ENCODE measurements at regions not wholly inside any gene's neighbourhood (a gene's known extent, or its start where the extent isn't known, plus 50 kb on each side); places are given as distances from the start of the nearest gene placed in this dataset.

GRCh38 chr2:76572981-76573380, 862.3 kb upstream of the GCFC2 start:
- no peak for DNase-seq
- Histone ChIP-seq H3K4me2 (replicated peaks; ENCODE audit: extremely low read depth, low read length, poor library complexity, severe bottlenecking) (no peak overlapping the region), H3K4me3 (replicated peaks in 1 of 3; ENCODE audit: low read depth in 2 of 3, low read length in 3 of 3) (no peak overlapping the region), H3K9ac (ENCODE audit: insufficient read depth, low read length, poor library complexity, severe bottlenecking) (no peak overlapping the region), H3K36me3 (replicated peaks in 1 of 2; ENCODE audit: control insufficient read depth in 1 of 2, insufficient read depth in 2 of 2, low read length in 2 of 2) (no peaks in the 10 kb centered on the region), H3K9me3 (replicated peaks in 1 of 2; ENCODE audit: control insufficient read depth in 1 of 2, insufficient read depth in 1 of 2, low read length in 2 of 2) (no peaks in the 10 kb centered on the region), H2AFZ (ENCODE audit: insufficient read depth, low read depth, low read length, poor library complexity, severe bottlenecking) (no peak overlapping the region), H3K27me3 (ENCODE audit: control insufficient read depth in 2 of 2, insufficient read depth in 2 of 2, low read length in 2 of 2) (no peaks in the 10 kb centered on the region), H3K4me1 (ENCODE audit: control insufficient read depth in 1 of 2, insufficient read depth in 2 of 2, low read length in 2 of 2) (no peaks in the 10 kb centered on the region), H4K20me1 (ENCODE audit: insufficient read depth, low read length) (no peaks in the 10 kb centered on the region), H3K27ac (ENCODE audit: low read depth in 1 of 2, low read length in 2 of 2) (no peak overlapping the region), H3K79me2 (ENCODE audit: insufficient read depth, low read length) (no peaks in the 10 kb centered on the region)
- H3K4me1 Mint-ChIP-seq, result no peaks in the 10 kb centered on the region
- peaks cover 0 to 8% (median 1%) of the 10 kb centered on the region in 7 donors for H3K9me3 Mint-ChIP-seq
- no peaks in the 10 kb centered on the region for H3K27me3 Mint-ChIP-seq (ENCODE audit: low read depth in 3 of 3)
- no peak overlapping the region for H3K27ac Mint-ChIP-seq
- no peak for TF ChIP-seq CTCF (IDR thresholded peaks at IDR 0.05)
- no peaks in the 10 kb centered on the region for H3K36me3 Mint-ChIP-seq
- intact Hi-C loops (cut with micrococcal nuclease), result no loop called here
- no peak overlapping the region for H3K4me3 Mint-ChIP-seq
- WGBS (ENCODE audit: insufficient coverage), result no CpG with 5 or more reads among the region's 2 CpGs

DNA sequence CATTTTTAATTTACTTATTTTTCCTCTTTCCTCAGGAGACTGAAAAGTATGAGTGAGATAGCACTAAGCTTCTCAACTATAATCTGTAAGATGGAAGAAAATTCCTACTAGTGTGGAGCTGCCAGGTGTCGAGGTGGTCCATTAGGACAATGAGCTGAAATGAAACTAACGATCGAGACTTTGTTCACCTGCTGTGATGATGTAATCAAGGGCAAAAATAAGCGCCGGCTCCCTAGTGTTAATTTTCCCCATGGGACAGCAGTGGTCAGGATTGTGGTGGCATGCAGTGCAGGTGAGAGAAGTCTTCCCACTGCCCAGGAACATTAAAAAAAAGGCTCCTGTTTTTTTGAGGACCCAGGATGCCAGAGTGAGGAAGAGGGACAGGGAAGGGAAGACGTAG, 859.1 kb upstream of the GCFC2 start:
- no peaks in the 10 kb centered on the region for H3K4me1 ChIP-seq (ENCODE audit: control insufficient read depth in 1 of 2, insufficient read depth in 2 of 2, low read length in 2 of 2)
- Mint-ChIP-seq H3K27ac (no peak overlapping the region), H3K4me1 (no peaks in the 10 kb centered on the region), H3K36me3 (no peaks in the 10 kb centered on the region), H3K4me3 (no peak overlapping the region), H3K9me3 (no peaks in the 10 kb centered on the region), H3K27me3 (ENCODE audit: low read depth in 3 of 3) (no peaks in the 10 kb centered on the region)
- intact Hi-C loops (cut with micrococcal nuclease), result no loop called here
- DNase-seq, result no peak
- H3K9me3 ChIP-seq (replicated peaks in 1 of 2; ENCODE audit: control insufficient read depth in 1 of 2, insufficient read depth in 1 of 2, low read length in 2 of 2), result no peaks in the 10 kb centered on the region
- WGBS (ENCODE audit: insufficient coverage), result 66% methylated on average over 5 of the region's 6 CpGs
- no peak overlapping the region for H3K4me3 ChIP-seq (replicated peaks in 1 of 3; ENCODE audit: low read depth in 2 of 3, low read length in 3 of 3)
- H2AFZ ChIP-seq (ENCODE audit: insufficient read depth, low read depth, low read length, poor library complexity, severe bottlenecking), result no peak overlapping the region
- H3K9ac ChIP-seq (ENCODE audit: insufficient read depth, low read length, poor library complexity, severe bottlenecking), result no peak overlapping the region
- no peak for TF ChIP-seq CTCF (IDR thresholded peaks at IDR 0.05)
- no peaks in the 10 kb centered on the region for H4K20me1 ChIP-seq (ENCODE audit: insufficient read depth, low read length)
- H3K36me3 ChIP-seq (replicated peaks in 1 of 2; ENCODE audit: control insufficient read depth in 1 of 2, insufficient read depth in 2 of 2, low read length in 2 of 2), result no peaks in the 10 kb centered on the region
- H3K4me2 ChIP-seq (replicated peaks; ENCODE audit: extremely low read depth, low read length, poor library complexity, severe bottlenecking), result no peak overlapping the region
- H3K27me3 ChIP-seq (ENCODE audit: control insufficient read depth in 2 of 2, insufficient read depth in 2 of 2, low read length in 2 of 2), result no peaks in the 10 kb centered on the region
- H3K79me2 ChIP-seq (ENCODE audit: insufficient read depth, low read length), result no peaks in the 10 kb centered on the region
- H3K27ac ChIP-seq (ENCODE audit: low read depth in 1 of 2, low read length in 2 of 2), result no peak overlapping the region
